ENCODE measurements at regions not wholly inside any gene's neighbourhood (a gene's known extent, or its start where the extent isn't known, plus 50 kb on each side); places are given as distances from the start of the nearest gene placed in this dataset.

DNA sequence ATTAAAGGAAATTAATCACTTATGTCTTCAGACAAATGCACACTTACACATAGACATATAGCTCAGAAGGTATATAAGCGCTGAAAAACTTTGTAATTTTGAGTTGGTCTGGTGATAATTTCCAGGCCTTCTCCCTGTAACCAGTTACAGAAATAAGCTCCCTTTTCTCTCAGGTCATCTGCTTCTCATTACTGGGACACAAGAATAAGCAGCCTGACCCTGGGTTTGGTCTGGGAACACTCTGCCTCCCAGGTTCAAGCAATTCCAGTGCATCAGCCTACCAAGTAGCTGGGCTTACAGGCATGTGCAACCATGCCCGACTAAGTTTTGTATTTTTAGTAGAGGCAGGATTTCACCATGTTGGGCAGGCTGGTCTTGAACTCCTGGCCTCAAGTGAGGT is 274.5 kb downstream of the LMO7 start:
- no peak for DNase-seq (ENCODE audit: low spot score)
- intact Hi-C loops (cut with DNase I): no loop called here

All from cardiac septum (tissue), 1 donor.